K562 (cell line): ENCODE measurements at regions not wholly inside any gene's neighbourhood (a gene's known extent, or its start where the extent isn't known, plus 50 kb on each side); places are given as distances from the start of the nearest gene placed in this dataset.

Experiments used
- ATAC-seq: fragments of 200-7000 bp; cut with Tn5 transposase; 3 replicates; pipeline ENCODE4 v1.9.1; 2020; ENCODE audit warnings: moderate library complexity
- BruUV-seq: library from RNA; stranded (reverse); fragments of 400-500 nt; replicated peaks from 2 replicates; lab custom pipeline; 2021; lab: Mats Ljungman, UMichigan
- CTCF ChIA-PET: fragments of 300-600 bp; formaldehyde crosslinking; extraction: SDS; loops from one replicate; lab custom pipeline; 2021; ENCODE audit warnings: low intra/inter-chr PET ratio; lab: Yijun Ruan, JAX
- POLR2A ChIA-PET: fragments of 300-600, 350-650 bp; sonication (Branson Sonifier 250); formaldehyde crosslinking; extraction: SDS; loops from one replicate; lab custom pipeline; 2021; ENCODE audit warnings: antibody characterized with exemption, inconsistent platforms; lab: Yijun Ruan, JAX
- DNase-seq, 4 experiments: peaks; one replicate each; pipeline versions ENCODE4 v3.0.0 to v3.0.0-alpha.2; 2011 to 2018; ENCODE audit warnings: low spot score in 3 of 4, mixed read lengths in 3 of 4; ENCODE audit errors: extremely low read depth in 1 of 4
- FAIRE-seq: peaks from 2 replicates; lab custom pipeline; 2011; peaks lifted over from hg19 to GRCh38; lab: Jason Lieb, UNC
- H2AFZ ChIP-seq: 2 replicates; pipeline ENCODE4 v1.6.0; 2011; ENCODE audit warnings: low read depth, low read length, control low read depth, inconsistent platforms
- H3K27ac ChIP-seq: fragments of 200-600 bp; 3 replicates; pipeline ENCODE4 v1.8.0; 2011; ENCODE audit warnings: low read depth, mild to moderate bottlenecking, control low read depth, inconsistent platforms, low read length, moderate library complexity, mixed read lengths; ENCODE audit errors: extremely low read depth
- H3K27me3 ChIP-seq, 2 experiments: fragments of 300-600 bp in 1 of 2; 2 replicates in 1 of 2; 3 replicates in 1 of 2; pipeline versions ENCODE4 v1.6.0 to v1.8.0; 2011; ENCODE audit warnings: inconsistent platforms in 2 of 2, low read length in 2 of 2, mild to moderate bottlenecking in 1 of 2, mixed read lengths in 1 of 2, moderate library complexity in 1 of 2; ENCODE audit not compliant: control insufficient read depth in 2 of 2, insufficient read depth in 2 of 2
- H3K36me3 ChIP-seq: fragments of 300-600 bp; 3 replicates; pipeline ENCODE4 v1.8.0; 2011; ENCODE audit warnings: mild to moderate bottlenecking, low read length, inconsistent platforms; ENCODE audit not compliant: control insufficient read depth, insufficient read depth
- H3K4me1 ChIP-seq, 2 experiments: fragments of 200-600 bp in 1 of 2; replicated peaks in 1 of 2; 2 replicates in 1 of 2; 3 replicates in 1 of 2; pipeline versions ENCODE4 v1.5.1 to v1.8.0; 2011; ENCODE audit warnings: inconsistent platforms in 2 of 2, low read length in 2 of 2, mild to moderate bottlenecking in 1 of 2, mixed read lengths in 1 of 2, moderate library complexity in 1 of 2; ENCODE audit not compliant: control insufficient read depth in 2 of 2, insufficient read depth in 2 of 2
- H3K4me2 ChIP-seq: 2 replicates; pipeline ENCODE4 v1.6.1; 2011; ENCODE audit warnings: low read length, control low read depth, inconsistent platforms, mixed read lengths; ENCODE audit not compliant: insufficient read depth
- H3K4me3 ChIP-seq: fragments of 200-600 bp; sonication (generic), shearing (Covaris generic); 2 replicates; pipeline ENCODE4 v1.5.1; 2016; ENCODE audit warnings: control low read depth, inconsistent platforms
- H3K79me2 ChIP-seq: fragments of 200-600 bp; 3 replicates; pipeline ENCODE4 v1.8.0; 2011; ENCODE audit warnings: low read length, inconsistent platforms; ENCODE audit not compliant: control insufficient read depth, insufficient read depth
- H3K9ac ChIP-seq, 2 experiments: 2 replicates each; pipeline versions ENCODE4 v1.6.0 to v1.6.1; 2011; ENCODE audit warnings: low read depth in 2 of 2, low read length in 2 of 2, control low read depth in 1 of 2, inconsistent platforms in 1 of 2, mild to moderate bottlenecking in 1 of 2, mixed read lengths in 1 of 2; ENCODE audit not compliant: insufficient read depth in 1 of 2
- H3K9me1 ChIP-seq: one replicate; pipeline ENCODE4 v1.6.0; 2011; ENCODE audit warnings: inconsistent platforms, mild to moderate bottlenecking, low read length, moderate library complexity; ENCODE audit not compliant: control insufficient read depth, insufficient read depth
- H3K9me3 ChIP-seq: replicated peaks from 2 replicates; pipeline ENCODE4 v1.5.1; 2011; ENCODE audit warnings: low read depth, low read length, inconsistent platforms; ENCODE audit not compliant: control insufficient read depth, insufficient read depth
- H4K20me1 ChIP-seq: replicated peaks from 2 replicates; pipeline ENCODE4 v1.6.1; 2011; ENCODE audit warnings: low read length, inconsistent platforms, mixed read lengths; ENCODE audit not compliant: control insufficient read depth, insufficient read depth
- BRCA1 ChIP-seq, 2 experiments: fragments of 450-650 bp in 1 of 2; sonication (generic) in 1 of 2; formaldehyde crosslinking in 1 of 2; IDR thresholded peaks; 2 replicates each; pipeline versions ENCODE4 v1.5.0 to v1.6.1; 2017 to 2020; ENCODE audit warnings: mild to moderate bottlenecking in 1 of 2, missing genetic modification reagents in 1 of 2
- CHAMP1 ChIP-seq: fragments of 450-650 bp; IDR thresholded peaks from 2 replicates; pipeline ENCODE4 v1.6.1; 2016; ENCODE audit warnings: mild to moderate bottlenecking
- ELF2 ChIP-seq: fragments of 250-450 bp; sonication (Bioruptor Pico); IDR thresholded peaks from 2 replicates; pipeline ENCODE4 v1.5.0; 2021; ENCODE audit warnings: mild to moderate bottlenecking
- HDAC6 ChIP-seq: IDR thresholded peaks from 2 replicates; pipeline ENCODE4 v1.6.1; 2012; ENCODE audit warnings: low read depth, mild to moderate bottlenecking, control low read depth, inconsistent platforms, low read length, moderate library complexity
- NCOR1 ChIP-seq: fragments of 450-650 bp; IDR thresholded peaks from 2 replicates; pipeline ENCODE4 v1.6.1; 2016; ENCODE audit warnings: mild to moderate bottlenecking, moderate library complexity
- ZNF384 ChIP-seq: IDR thresholded peaks from 2 replicates; pipeline ENCODE4 v1.6.1; 2012; ENCODE audit warnings: low read depth, low read length, improper control_type of control experiment
- ZNF639 ChIP-seq, 2 experiments: fragments of 200-800 bp in 1 of 2; sonication (Bioruptor generic) in 1 of 2; sonication (generic) in 1 of 2; formaldehyde crosslinking in 1 of 2; IDR thresholded peaks in 1 of 2; conservative IDR thresholded peaks in 1 of 2; 2 replicates each; pipeline versions ENCODE4 v1.5.0 to v1.6.1; 2016 to 2020; ENCODE audit warnings: missing compliant biosample characterization in 1 of 2, missing genetic modification characterization in 1 of 2, missing genetic modification reagents in 1 of 2
- WGBS: fragments of 100-300 bp; shearing (Covaris generic); methylation state at CpG from one replicate; pipeline ENCODE4 v1.1.6; 2016; ENCODE audit warnings: low coverage, mixed read lengths; ENCODE audit not compliant: insufficient coverage; ENCODE audit errors: missing lambda C conversion rate; 5-methylcytosine and 5-hydroxymethylcytosine counted together
- in situ Hi-C: fragments of 300-500 bp; cut with MboI; formaldehyde crosslinking; loops from 4 replicates; pipeline ENCODE4 v1.15.0; 2018; ENCODE audit warnings: inconsistent platforms, mixed read lengths
- intact Hi-C: fragments of 100-400 bp; cut with micrococcal nuclease; formaldehyde crosslinking; loops from 2 replicates; pipeline ENCODE4 v1.14.2; 2022

GRCh38 chr12:111249018-111249370 lies 119.9 kb downstream of the PHETA1 start:
- in situ Hi-C loops = no loop called here
- no peak for FAIRE-seq

More at GRCh38 chr12:111249018-111249370, 119.9 kb downstream of the PHETA1 start:
- H3K4me2 ChIP-seq = no peak overlapping the region
- DNase-seq (no peak), ATAC-seq (no peak)
- no peak overlapping the region for H3K9ac ChIP-seq
- H3K27ac ChIP-seq = no peak overlapping the region
- 0 out of 2 replicates have a peak, but pooled peaks cover 3% of the 10 kb centered on the region for H4K20me1 ChIP-seq
- ChIA-PET POLR2A (no interaction called here), CTCF (no interaction called here)
- no peaks in the 10 kb centered on the region for H3K4me1 ChIP-seq
- peaks cover 19 to 71% of the 10 kb centered on the region in 2 experiments for H3K27me3 ChIP-seq
- WGBS = 0% methylated on average over 10 of the region's 10 CpGs
- no peaks in the 10 kb centered on the region for H3K9me1 ChIP-seq
- H3K79me2 ChIP-seq = no peaks in the 10 kb centered on the region
- no peak overlapping the region for H3K4me3 ChIP-seq
- TF ChIP-seq CHAMP1 (no peak), HDAC6 (no peak), NCOR1 (no peak), ZNF639 (CRISPR knock-in tag; conservative IDR thresholded peaks at IDR 0.05 in 1 of 2, IDR thresholded peaks at IDR 0.05 in 1 of 2) (no peak), ZNF384 (no peak), ELF2 (no peak), BRCA1 (IDR thresholded peaks at IDR 0.05) (no peak), BRCA1 (CRISPR knock-in tag; IDR thresholded peaks at IDR 0.05) (no peak)
- H2AFZ ChIP-seq = no peak overlapping the region
- intact Hi-C loops = loop anchor here (10.0 kb wide), 1 partner anchor 184 kb away; no protein-coding TSS in a partner anchor
- no peaks in the 10 kb centered on the region for H3K9me3 ChIP-seq
- no peaks in the 10 kb centered on the region for H3K36me3 ChIP-seq
- BruUV-seq = no TSS peak
